CD4-positive, alpha-beta T cell treated with Interleukin-21 for 1 hour (primary cell): ENCODE measurements at regions not wholly inside any gene's neighbourhood (a gene's known extent, or its start where the extent isn't known, plus 50 kb on each side); places are given as distances from the start of the nearest gene placed in this dataset.

Experiments used
- DNase-seq: peaks from one replicate; pipeline ENCODE4 v3.0.0-alpha.2; 2020

GRCh38 chr10:4330636-4331035 lies 495.4 kb upstream of the AKR1E2 start:
- no peak for DNase-seq

GRCh38 chr10:4329225-4329624 lies 496.8 kb upstream of the AKR1E2 start:
- no peak for DNase-seq

GRCh38 chr10:4326647-4327046 lies 499.4 kb upstream of the AKR1E2 start:
- DNase-seq: no peak

- DNase-seq: no peak
Measured at GRCh38 chr10:4319870-4320367, 506.1 kb upstream of the AKR1E2 start.

GRCh38 chr10:4316161-4316810 lies 509.7 kb upstream of the AKR1E2 start:
- DNase-seq: no peak

- no peak for DNase-seq
Measured at GRCh38 chr10:4315551-4315950, 510.5 kb upstream of the AKR1E2 start.

GRCh38 chr10:4313051-4313450 lies 513.0 kb upstream of the AKR1E2 start:
- DNase-seq: no peak

- DNase-seq: no peak
Measured at GRCh38 chr10:4312051-4312835, 513.8 kb upstream of the AKR1E2 start.

GRCh38 chr10:4310172-4310571 lies 515.8 kb upstream of the AKR1E2 start:
- no peak for DNase-seq

GRCh38 chr10:4307910-4308309 lies 518.1 kb upstream of the AKR1E2 start:
- DNase-seq: no peak

- no peak for DNase-seq
Measured at GRCh38 chr10:4306871-4307270, 519.1 kb upstream of the AKR1E2 start.

- no peak for DNase-seq
Measured at GRCh38 chr10:4303045-4303444, 518.0 kb upstream of the KLF6 start.

GRCh38 chr10:4301291-4302045 lies 516.5 kb upstream of the KLF6 start:
- no peak for DNase-seq

GRCh38 chr10:4296161-4296560 lies 511.2 kb upstream of the KLF6 start:
- no peak for DNase-seq

GRCh38 chr10:4294996-4295792 lies 510.2 kb upstream of the KLF6 start:
- DNase-seq: no peak

- no peak for DNase-seq
Measured at GRCh38 chr10:4294271-4294670, 509.3 kb upstream of the KLF6 start.

GRCh38 chr10:4291990-4292389 lies 507.0 kb upstream of the KLF6 start:
- DNase-seq: no peak

GRCh38 chr10:4285121-4285520 lies 500.1 kb upstream of the KLF6 start:
- DNase-seq: peak; percentile 5

- no peak for DNase-seq
Measured at GRCh38 chr10:4283846-4284610, 499.0 kb upstream of the KLF6 start.

- DNase-seq: no peak
Measured at GRCh38 chr10:4282496-4282895, 497.5 kb upstream of the KLF6 start.

GRCh38 chr10:4281190-4281825 lies 496.3 kb upstream of the KLF6 start:
- no peak for DNase-seq
